ENCODE measurements at regions not wholly inside any gene's neighbourhood (a gene's known extent, or its start where the extent isn't known, plus 50 kb on each side); places are given as distances from the start of the nearest gene placed in this dataset.
"Not testable (repeated sequence)": the region's sequence is repeated elsewhere in the genome, so short reads cannot be mapped to it uniquely, and the experiment has no call there.

GRCh38 chr1:149708192-149708853, 74.2 kb upstream of the FCGR1A start:
- TF ChIP-seq CTCF (IDR thresholded peaks at IDR 0.05; ENCODE audit: low read length); EZH2 (IDR thresholded peaks at IDR 0.05; ENCODE audit: borderline replicate concordance, low read length): not testable (repeated sequence)

Measured in OCI-LY1 (cell line).